Right lobe of liver (tissue), 6 donors: ENCODE measurements at regions not wholly inside any gene's neighbourhood (a gene's known extent, or its start where the extent isn't known, plus 50 kb on each side); places are given as distances from the start of the nearest gene placed in this dataset.

Experiments used
- ATAC-seq, 4 donors: fragments of 200-7000 bp; cut with Tn5 transposase; one replicate each; pipeline ENCODE4 v1.9.1; 2020; ENCODE audit warnings: mild to moderate bottlenecking in 4 of 4, moderate library complexity in 4 of 4
- DNase-seq, 3 donors: peaks; one replicate each; pipeline ENCODE4 v3.0.0-alpha.2; 2020
- H3K27ac ChIP-seq, 3 donors: fragments of 200-600 bp; one replicate each; pipeline ENCODE4 v1.8.0; 2022
- H3K27me3 ChIP-seq, 2 donors: fragments of 200-600 bp; one replicate each; pipeline ENCODE4 v1.8.0; 2022
- H3K36me3 ChIP-seq, 4 donors: fragments of 200-600 bp; sonication (generic) in 1 of 4; one replicate each; pipeline versions ENCODE4 v1.5.1 to v1.8.0; 2017 to 2022; ENCODE audit warnings: control low read depth in 1 of 4
- H3K4me1 ChIP-seq, 4 donors: fragments of 200-600 bp; sonication (generic) in 1 of 4; one replicate each; pipeline versions ENCODE4 v1.5.1 to v1.8.0; 2017 to 2022; ENCODE audit warnings: control low read depth in 1 of 4
- H3K4me3 ChIP-seq, 3 donors: fragments of 200-600 bp; one replicate each; pipeline ENCODE4 v1.8.0; 2022
- H3K9me3 ChIP-seq, 4 donors: fragments of 200-600 bp; sonication (generic) in 1 of 4; one replicate each; pipeline versions ENCODE4 v1.5.1 to v1.8.0; 2017 to 2022; ENCODE audit warnings: control low read depth in 1 of 4
- POLR2A ChIP-seq: fragments of 450-650 bp; IDR thresholded peaks from one replicate; pipeline ENCODE4 v1.6.1; 2017; ENCODE audit warnings: antibody characterized with exemption, mild to moderate bottlenecking
- WGBS: methylation state at CpG from one replicate; pipeline ENCODE4 v1.1.6; 2018; ENCODE audit warnings: low coverage, low lambda C conversion rate; ENCODE audit not compliant: insufficient coverage; ENCODE audit errors: missing lambda C conversion rate; 5-methylcytosine and 5-hydroxymethylcytosine counted together
- intact Hi-C, 2 donors: fragments of 100-400 bp; cut with DNase I; formaldehyde crosslinking; loops; one replicate each; pipeline versions ENCODE4 v1.11.2 to v1.14.1; 2022
- TF ChIP-seq, protein P1 (sequence below), 4 donors: fragments of 200-600 bp in 3 of 4; fragments of 450-650 bp in 1 of 4; IDR thresholded peaks; one replicate each; pipeline versions ENCODE4 v1.5.1 to v1.8.0; 2016 to 2022; ENCODE audit warnings: antibody characterized with exemption in 4 of 4, mild to moderate bottlenecking in 2 of 4
- donor health status: DM: no; HTN: yes; CAD: no.
- donor health status: DM: no; HTN: no; CAD: no.
- donor health status: DM: no; HTN: no; CAD: no.
- donor health status: DM: no; HTN: yes; CAD: no.
- donor health status: DM: no; HTN: yes; CAD: no.

DNA sequence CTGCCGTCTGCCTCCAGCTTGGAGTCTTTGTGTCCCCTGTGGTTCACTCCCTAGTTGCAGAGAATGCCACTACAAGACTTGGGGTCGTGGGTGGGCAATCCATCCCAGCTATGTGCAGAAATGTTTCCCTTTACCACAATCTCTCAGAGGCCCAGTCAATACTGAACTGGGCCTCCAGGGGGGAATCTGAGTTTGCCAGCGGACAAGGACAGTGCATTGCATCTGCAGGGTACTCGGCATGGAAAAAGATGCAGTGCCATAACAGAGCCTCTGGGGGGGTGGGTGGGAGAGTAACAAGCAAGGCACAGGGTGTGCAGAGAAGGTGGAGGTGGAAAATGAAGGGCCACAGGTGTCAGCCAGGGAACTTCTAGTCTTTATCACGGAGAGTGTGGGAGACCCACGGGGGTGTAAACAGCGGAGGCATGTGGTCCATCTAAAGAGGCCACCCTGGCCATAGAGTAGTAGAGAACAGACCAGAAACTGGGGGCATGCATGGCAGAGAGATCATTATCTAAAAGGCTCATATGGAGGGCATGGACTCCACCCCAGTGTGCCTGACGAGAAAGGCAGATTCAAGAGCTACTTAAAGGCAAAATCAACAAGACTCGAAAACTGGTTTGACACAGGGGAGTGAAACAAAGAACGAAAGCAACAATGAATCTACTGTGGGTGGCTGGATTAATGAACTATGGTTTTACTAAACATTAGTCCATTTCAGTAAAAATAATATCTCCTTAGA is 182.4 kb downstream of the ANXA2 start:
- Histone ChIP-seq H3K9me3 (no peaks in the 10 kb centered on the region), H3K4me3 (no peak overlapping the region), H3K36me3 (no peaks in the 10 kb centered on the region), H3K27ac (no peak overlapping the region), H3K27me3 (no peaks in the 10 kb centered on the region), H3K4me1 (no peaks in the 10 kb centered on the region)
- TF ChIP-seq, protein P1, sequence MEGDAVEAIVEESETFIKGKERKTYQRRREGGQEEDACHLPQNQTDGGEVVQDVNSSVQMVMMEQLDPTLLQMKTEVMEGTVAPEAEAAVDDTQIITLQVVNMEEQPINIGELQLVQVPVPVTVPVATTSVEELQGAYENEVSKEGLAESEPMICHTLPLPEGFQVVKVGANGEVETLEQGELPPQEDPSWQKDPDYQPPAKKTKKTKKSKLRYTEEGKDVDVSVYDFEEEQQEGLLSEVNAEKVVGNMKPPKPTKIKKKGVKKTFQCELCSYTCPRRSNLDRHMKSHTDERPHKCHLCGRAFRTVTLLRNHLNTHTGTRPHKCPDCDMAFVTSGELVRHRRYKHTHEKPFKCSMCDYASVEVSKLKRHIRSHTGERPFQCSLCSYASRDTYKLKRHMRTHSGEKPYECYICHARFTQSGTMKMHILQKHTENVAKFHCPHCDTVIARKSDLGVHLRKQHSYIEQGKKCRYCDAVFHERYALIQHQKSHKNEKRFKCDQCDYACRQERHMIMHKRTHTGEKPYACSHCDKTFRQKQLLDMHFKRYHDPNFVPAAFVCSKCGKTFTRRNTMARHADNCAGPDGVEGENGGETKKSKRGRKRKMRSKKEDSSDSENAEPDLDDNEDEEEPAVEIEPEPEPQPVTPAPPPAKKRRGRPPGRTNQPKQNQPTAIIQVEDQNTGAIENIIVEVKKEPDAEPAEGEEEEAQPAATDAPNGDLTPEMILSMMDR (IDR thresholded peaks at IDR 0.05), result no peak
- TF ChIP-seq POLR2A, result no peak
- 53% methylated on average over 8 of the region's 10 CpGs for WGBS
- intact Hi-C loops, result no loop called here
- DNase-seq (no peak), ATAC-seq (no peak)

DNA sequence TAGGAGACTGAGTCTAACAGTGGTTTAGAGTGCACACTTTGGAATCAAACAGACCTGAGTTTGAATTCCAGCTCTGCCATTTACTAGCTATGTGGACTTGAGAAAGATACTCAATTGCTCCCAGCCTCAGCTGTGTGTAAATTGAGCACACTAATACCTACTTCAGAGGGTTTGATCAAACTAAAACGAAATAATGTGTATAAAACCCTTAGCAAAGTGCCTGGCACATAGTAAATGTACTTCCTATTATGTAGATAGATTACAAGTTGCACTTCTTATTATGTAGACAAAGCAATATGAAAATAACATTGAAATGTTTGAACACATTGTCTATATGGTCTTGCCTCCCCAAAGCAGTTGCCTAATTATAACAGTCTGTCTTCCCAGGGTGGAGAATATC is 180.6 kb downstream of the ANXA2 start:
- 18% methylated on average over 1 of the region's 1 CpG for WGBS
- TF ChIP-seq, protein P1 (IDR thresholded peaks at IDR 0.05), result no peak
- no peak for TF ChIP-seq POLR2A
- no peak for ATAC-seq
- H3K4me1 ChIP-seq, result no peaks in the 10 kb centered on the region
- no peaks in the 10 kb centered on the region for H3K9me3 ChIP-seq
- no peak for DNase-seq
- no peak overlapping the region for H3K27ac ChIP-seq
- no peaks in the 10 kb centered on the region for H3K27me3 ChIP-seq
- no peak overlapping the region for H3K4me3 ChIP-seq
- intact Hi-C loops, result no loop called here
- no peaks in the 10 kb centered on the region for H3K36me3 ChIP-seq

DNA sequence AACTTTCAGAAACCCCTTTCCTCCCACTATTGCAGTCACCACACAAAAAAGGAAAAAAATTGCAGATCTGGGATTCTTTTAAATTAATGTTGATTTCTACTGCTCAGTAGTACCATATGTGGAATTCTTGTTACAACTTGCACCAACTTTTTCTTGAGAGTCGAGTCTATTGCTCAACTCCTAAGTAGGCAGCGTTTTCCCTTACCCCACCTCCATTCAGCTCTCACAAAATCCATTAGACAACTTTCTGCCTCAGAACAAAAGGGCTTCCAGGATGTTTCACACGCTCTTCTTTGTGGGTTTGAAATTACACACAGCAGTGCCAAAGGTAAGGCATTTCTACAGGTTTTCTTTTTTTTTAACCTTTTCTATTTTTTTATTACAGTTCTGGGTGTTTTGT is 179.5 kb downstream of the ANXA2 start:
- Histone ChIP-seq H3K4me1 (no peaks in the 10 kb centered on the region), H3K27me3 (no peaks in the 10 kb centered on the region), H3K36me3 (no peaks in the 10 kb centered on the region), H3K4me3 (no peak overlapping the region), H3K27ac (no peak overlapping the region), H3K9me3 (no peaks in the 10 kb centered on the region)
- intact Hi-C loops, result no loop called here
- WGBS, result 67% methylated on average over 3 of the region's 3 CpGs
- ATAC-seq (no peak), DNase-seq (no peak)
- TF ChIP-seq POLR2A, result no peak
- TF ChIP-seq, protein P1 (IDR thresholded peaks at IDR 0.05), result no peak

DNA sequence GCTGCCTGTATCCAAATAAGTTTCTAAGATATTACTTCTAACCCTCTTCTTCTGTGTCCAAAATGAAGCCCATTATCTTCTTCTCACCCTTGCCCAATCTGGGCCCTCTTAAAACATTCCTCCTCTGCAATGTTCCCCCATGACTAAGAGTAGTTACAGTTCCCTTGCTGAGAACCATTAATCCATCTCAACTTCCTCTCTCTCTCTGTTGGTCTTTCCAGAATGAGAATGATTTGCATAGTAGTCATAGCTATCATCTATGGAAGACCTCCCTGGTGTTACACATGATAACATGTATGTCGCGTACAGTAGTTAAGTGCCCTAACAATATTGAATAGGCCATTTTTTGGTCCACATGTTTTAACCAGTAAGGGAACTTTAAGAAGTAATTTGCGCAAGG is 177.9 kb downstream of the ANXA2 start:
- ATAC-seq (no peak), DNase-seq (no peak)
- TF ChIP-seq, protein P1 (IDR thresholded peaks at IDR 0.05), result no peak
- no peak for TF ChIP-seq POLR2A
- H3K36me3 ChIP-seq, result no peaks in the 10 kb centered on the region
- H3K9me3 ChIP-seq, result no peaks in the 10 kb centered on the region
- no peaks in the 10 kb centered on the region for H3K27me3 ChIP-seq
- no peak overlapping the region for H3K27ac ChIP-seq
- no peak overlapping the region for H3K4me3 ChIP-seq
- intact Hi-C loops, result no loop called here
- no peaks in the 10 kb centered on the region for H3K4me1 ChIP-seq
- 93% methylated on average over 3 of the region's 3 CpGs for WGBS

DNA sequence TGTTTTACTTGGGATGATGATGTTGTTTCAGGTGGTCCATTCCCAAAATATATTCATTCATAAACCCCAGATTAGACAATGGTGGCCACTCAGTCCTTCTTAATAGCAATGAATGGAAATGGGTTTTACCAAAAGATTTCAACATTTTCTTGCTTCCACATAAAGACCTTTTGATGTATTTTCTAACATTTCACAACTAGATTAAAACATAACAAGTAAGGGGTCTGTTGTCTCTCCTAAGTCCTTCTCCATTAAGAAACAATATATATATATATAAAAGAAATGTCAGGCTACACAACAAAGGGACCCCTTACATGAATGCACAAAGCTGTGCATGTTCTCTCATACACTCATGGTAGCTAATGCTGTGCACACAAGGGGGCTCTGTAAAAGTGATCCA is 176.4 kb downstream of the ANXA2 start:
- ATAC-seq (no peak), DNase-seq (no peak)
- TF ChIP-seq, protein P1 (IDR thresholded peaks at IDR 0.05), result no peak
- TF ChIP-seq POLR2A, result no peak
- Histone ChIP-seq H3K4me1 (no peaks in the 10 kb centered on the region), H3K9me3 (no peaks in the 10 kb centered on the region), H3K4me3 (no peak overlapping the region), H3K27me3 (no peaks in the 10 kb centered on the region), H3K27ac (no peak overlapping the region), H3K36me3 (no peaks in the 10 kb centered on the region)
- intact Hi-C loops, result no loop called here
